GM19468 (cell line): ENCODE measurements at regions not wholly inside any gene's neighbourhood (a gene's known extent, or its start where the extent isn't known, plus 50 kb on each side); places are given as distances from the start of the nearest gene placed in this dataset.

Experiments used
- ATAC-seq: cut with Tn5 transposase; IDR thresholded peaks from one replicate; pipeline ENCODE4 v1.9.1; 2021; ENCODE audit warnings: mild to moderate bottlenecking, moderate library complexity, moderate number of reproducible peaks; ENCODE audit not compliant: unreplicated experiment; ENCODE audit errors: extremely low read depth

DNA sequence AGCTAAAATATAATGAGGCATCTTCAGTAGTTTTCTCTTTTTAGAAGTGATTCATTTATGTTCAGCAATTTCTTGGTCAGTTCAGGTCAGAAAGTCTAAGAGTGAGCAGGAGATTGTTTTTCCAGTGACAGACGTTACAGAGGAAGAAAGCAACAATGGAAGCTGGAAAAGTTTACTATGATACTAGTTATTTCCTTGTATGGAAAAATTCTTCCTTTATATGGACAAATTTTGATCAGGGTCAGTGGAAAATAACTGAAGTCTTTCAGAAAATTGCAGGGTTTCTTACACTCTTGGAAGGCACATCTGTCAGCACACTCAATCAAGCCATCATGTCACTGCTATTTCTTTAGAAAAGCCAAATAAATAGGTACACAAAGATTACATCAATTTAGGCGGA, 1120.7 kb downstream of the FAT4 start:
- ATAC-seq = no peak

DNA sequence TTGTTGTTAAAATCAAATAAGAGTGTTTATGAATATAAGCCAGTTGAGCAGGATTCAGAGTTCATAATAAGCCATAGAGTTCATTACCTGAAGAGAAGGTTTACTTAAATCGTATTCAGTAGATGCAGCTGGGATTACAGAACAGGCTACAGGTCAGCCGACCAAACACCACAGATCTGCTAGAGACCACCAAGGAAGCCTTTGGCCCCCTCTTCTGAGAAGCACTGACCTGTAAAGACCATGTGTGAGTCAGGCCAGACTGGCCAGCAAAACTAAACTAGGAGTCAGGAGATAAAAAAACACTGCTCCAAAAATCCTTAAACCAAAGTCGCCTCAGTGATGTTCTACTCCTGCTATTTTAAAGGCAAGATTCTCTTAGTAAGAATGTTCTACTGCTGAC, 1125.5 kb downstream of the FAT4 start:
- no peak for ATAC-seq

DNA sequence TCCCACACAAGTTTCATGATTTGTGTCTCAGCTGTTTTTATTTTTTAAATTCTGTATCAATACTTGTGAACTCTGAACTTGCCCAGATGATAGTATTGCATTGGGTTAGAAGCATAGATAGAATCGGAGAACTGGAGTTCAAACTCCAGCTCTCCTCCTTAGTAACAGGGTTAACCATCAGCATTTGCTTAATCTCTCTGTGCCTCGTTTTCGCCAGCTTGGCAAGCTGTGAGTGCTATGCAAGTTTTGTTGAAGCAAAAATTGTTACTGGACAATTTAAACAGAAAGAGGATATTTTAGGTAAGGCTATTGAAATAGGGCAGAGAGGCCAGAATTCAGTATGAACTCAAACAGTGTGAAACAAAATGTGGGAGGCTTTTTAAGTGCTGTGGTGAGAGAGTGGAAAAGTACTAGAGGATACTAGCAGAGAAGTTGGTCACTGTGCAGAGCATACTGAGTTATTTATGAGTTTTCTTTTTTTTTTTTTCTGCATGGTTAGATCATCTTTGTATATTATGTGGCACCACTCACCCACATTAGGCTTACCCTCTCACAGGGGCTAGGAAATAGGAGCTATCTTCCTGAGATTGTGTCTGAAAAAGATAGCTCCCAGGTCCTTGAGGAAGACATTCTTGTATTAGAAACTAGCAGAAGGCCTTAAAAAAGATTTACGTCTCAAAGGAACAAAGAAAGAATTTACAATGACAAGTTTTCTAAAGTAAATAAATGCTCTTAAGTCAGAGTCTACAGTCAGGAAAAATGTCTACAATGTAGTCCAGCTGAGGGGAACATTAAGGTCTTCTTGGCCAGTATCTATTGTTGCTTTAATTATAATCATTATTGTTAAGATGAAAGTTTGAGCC, 1126.6 kb downstream of the FAT4 start:
- no peak for ATAC-seq

DNA sequence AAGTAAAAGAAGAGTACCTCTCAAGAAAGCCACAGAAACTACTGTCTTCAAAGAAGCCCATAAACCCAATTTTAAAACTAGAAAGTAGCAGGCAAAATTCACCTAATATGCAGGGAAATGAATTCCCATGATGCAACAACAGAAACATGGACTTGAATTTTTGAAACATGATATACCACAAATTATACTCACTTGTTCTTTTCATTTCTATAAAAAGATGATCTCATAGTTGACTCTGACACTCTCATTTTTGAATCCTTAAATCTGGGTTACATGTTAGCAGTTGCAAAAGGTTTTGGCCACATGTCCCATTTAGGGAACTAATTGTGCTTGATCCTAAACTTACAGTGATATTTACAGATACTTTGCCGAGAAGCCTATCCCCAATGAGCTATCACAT, 1130.8 kb downstream of the FAT4 start:
- ATAC-seq = no peak

DNA sequence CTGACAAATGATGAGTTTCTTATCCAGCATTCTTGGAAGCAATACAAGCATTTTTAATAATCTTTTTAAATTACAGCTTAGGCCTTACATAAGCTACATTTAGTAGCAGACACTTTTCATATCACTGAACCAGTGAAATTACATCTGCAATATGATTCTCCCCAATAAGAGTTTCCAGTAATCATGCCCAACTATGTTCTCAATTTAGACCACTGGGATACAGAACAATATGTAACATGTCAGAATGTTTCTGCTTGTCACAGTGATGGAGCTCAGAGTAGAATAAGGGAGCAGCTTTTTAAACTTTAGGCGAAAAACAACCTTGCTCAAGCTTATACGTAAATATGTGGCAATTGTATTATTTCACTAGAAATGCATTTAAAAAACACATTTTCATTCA, 1132.2 kb downstream of the FAT4 start:
- no peak for ATAC-seq

DNA sequence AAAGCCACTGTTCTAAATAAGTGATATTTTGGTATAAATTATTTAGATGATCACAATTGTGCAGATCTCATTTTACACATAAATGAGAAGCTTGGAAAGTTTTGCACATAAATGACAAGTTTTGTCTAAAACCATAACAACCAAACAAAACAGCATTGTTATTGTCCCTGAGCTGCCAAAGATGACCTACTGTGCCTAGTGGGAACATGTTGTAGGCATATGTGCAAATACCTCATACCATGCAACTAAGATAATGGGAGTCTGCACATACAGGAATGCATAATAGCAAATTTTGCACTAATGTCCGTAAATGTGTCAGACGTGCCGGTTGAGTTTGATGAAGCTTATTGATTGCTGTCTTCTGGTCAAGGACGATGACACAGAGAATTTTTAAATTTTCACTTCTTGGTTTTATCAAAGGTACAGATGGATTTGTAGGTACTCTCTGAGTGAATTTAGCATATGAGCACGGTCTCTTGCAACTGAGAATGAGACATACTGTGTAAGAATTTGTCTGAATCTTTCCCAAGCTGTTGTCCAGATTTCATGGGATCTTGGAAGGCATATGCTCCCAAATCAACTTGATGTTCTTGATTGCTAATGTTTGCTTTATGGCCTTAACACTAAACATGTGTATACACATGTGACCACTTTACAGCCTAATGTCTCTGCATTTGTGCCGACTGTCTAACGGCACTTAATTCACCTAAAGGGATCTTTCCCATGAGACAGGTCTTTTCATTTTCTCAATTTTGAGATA, 1133.5 kb downstream of the FAT4 start:
- no peak for ATAC-seq

DNA sequence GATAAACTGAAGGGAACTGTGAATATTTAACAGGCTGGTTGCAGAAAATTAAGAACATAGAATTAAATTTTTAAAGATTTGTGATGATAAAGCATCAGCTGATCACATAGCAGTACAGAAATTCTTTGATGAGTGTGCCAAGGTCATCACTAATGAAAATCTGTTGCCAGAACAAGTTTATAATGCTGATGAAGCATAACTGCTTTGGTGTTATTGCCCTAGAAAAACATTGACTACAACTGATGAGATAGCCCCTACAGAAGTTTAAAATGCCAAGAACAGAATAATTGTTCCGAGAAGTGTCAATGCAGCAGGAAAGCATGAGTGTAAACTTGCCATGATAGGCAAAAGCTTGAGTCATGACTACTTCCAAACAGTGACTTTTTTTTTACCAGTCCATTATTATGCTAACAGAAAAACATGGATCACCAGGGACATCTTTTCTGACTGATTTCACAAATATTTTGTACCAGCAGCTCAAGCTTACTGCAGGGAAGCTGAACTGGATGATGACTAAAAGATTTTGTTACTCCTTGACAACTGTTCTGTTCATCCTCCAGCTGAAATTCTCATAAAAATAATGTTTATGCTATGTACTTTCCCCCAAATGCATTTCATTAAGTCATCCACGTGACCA, 1136.6 kb downstream of the FAT4 start:
- ATAC-seq = no peak

DNA sequence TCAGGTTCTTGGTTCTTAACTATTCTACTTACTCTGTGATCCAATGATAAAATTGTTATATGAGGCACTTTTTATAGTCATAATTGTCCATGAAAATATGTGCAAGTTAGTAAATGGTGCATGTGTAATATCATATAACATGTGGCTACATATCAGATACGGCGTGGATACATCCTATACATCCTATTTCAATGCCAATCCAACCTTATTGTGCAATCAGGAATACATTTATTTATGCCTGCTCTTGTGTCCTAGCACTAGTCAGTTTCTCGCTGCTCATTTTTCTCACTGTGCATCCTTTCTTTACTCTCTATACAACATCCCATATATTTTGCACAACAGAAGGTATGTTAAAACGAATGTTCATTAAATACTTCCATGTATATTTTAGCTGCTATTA, 1141.1 kb downstream of the FAT4 start:
- no peak for ATAC-seq

DNA sequence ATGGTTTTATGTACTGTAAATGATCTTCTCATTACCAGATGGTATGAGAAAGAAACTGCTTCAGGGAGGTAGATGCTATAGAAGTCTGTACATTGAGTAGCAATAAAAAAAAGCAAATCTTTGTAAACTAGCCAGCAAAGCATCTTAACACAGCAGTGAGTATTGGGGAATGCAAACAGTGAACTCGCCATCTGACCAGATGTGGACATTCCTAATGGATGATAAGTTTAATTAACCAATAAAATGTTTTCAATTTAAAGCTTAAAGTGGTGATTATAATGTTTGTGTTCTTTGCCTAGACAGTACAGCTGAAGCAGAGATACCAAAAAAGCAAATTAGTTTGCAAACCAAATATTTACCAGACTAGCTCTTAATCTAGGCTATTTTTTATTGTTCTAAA, 1144.2 kb downstream of the FAT4 start:
- no peak for ATAC-seq

DNA sequence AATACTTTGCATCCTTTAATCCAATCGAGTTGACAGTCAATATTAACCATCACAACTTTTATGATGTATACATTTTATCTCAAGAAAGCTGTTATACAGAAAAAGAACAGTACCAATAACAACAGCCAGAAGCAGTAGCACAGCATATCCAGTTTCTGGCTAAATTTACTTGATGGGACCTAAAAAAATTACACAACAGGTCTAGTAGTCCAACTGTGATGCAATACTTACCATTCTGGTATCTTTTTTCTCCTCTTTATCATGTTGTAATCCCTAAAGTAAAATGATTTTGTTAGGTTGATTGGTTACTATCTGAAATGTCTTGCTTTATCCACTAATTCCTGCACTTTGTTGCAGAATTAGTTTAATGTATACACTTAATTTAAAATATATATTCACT, 1150.6 kb downstream of the FAT4 start:
- no peak for ATAC-seq

DNA sequence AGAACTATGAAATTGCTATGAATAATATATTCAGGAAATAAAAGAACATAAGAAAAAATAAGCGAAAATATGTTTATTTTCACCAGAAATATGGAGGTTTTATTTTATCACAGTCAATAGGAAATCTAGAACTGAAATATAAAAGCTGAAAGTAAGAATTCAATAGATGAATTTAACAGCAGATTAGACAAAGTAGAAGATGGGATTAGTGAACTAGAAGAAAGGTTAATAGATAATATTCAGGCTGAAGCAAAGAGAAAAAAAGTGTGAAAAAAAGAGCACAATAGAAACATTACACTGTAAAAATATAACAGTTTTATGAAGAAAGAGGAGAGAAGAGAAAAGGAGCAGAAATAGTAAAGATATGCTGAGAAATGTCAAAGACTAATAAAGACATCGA, 1152.1 kb downstream of the FAT4 start:
- no peak for ATAC-seq

DNA sequence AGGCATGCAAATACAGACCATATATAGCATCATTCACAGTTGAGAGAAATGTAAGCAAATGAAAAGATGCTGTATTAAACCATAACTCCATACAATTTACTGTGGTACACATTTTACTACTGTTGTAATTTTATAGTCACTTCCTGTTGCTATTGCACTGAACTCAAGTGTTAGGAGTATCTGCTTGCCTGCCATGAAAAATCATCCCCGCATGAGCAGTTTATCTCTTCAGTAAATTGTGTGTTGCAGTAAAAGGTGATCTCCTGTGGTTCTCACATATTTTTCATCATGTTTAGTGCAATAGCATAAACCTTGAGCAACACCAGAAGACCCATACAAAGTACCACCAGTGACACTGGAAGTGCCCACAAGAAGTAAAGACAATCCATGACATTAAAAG, 1153.4 kb downstream of the FAT4 start:
- no peak for ATAC-seq

DNA sequence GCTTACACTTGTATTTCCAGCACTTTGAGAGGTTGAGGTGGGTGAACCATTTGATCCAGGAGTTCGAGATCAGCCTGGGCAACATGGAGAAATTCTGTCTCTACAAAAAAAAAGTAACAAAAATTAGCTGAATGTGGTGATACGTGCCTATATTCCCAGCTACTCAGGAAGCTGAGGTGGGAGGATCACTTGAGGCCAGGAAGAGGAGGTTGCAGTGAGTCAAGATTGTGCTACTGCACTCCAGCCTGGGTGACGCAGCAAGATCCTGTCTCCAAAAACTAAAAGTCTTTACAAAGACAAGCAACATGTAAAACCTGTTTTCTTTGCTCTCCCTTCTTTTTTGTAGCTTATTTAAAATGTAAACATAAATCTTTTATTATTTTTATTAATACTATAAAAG, 1156.1 kb downstream of the FAT4 start:
- no peak for ATAC-seq

DNA sequence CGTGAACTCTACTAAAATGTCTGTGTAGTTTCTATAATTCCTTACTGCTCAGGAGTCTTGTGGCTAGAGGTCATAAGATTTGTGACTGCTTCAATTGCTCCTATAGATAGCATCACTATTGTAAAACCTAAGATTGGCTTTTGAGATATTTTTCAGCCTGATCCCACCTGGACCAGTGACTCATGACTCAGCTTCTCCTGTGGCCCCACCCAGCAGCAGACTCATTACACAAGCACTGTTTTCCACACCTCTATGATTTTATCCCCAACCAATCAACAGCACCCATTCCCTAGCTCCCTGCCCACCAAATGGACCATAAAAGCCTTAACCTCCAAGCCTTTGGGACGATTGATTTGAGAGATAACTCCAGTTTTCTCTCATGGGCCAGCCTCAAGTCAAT, 1157.0 kb upstream of the INTU start:
- ATAC-seq = no peak

DNA sequence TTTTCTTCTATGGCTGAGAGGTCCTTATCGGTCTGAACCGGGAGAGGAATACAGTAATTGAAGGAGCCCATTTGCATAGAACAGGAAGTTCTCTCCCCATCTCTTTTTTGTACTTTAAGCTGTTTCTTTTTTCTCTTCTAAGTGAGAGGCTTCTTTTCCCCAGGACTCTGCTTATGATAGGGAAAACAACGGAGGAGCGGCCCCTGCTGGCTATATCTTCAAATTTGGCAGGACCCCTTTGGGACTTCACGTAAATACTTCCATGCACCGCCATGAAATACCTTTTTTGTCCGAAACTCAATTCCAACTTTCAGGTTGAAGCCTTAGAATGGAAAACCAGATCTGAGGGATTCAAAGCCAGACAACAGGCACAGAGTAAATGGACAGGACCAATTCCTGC, 1153.0 kb upstream of the INTU start:
- no peak for ATAC-seq

DNA sequence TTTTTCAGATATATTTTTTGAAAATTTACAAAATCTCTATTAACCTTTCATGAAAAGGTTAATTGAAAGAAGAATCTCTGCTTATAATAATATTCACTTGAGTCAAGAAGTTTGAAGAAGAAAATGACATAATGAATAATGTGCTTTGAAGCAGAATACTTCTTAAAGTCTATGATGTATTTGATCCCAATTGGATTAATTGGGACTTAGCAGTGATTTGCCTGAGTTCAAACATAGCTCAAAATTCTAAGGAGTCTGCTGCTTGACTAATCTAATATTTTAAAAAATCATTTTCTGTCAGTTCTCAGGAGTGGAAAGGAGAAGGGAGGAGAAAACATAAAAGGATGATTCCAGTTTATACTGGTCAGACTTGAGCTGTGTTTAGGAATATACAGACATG, 1150.4 kb upstream of the INTU start:
- ATAC-seq = no peak

DNA sequence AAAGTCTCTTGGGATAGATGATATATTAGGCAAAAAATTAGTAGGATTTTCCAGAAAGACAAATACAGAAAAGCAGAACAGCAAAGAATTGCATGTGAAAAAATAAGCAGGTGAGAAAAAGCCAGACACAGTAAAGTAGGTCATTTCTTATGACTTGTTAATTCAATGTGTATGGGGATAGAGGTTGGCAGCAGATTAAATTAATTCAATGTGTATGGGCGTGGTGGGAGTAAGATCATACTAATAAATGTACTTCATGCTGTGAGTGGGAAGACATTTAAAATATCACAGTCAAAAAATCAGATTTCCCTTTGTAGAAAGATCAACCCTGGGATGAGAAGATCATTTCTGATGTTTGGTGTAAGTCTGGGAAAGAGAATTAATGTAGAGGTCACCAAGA, 1146.4 kb upstream of the INTU start:
- no peak for ATAC-seq

DNA sequence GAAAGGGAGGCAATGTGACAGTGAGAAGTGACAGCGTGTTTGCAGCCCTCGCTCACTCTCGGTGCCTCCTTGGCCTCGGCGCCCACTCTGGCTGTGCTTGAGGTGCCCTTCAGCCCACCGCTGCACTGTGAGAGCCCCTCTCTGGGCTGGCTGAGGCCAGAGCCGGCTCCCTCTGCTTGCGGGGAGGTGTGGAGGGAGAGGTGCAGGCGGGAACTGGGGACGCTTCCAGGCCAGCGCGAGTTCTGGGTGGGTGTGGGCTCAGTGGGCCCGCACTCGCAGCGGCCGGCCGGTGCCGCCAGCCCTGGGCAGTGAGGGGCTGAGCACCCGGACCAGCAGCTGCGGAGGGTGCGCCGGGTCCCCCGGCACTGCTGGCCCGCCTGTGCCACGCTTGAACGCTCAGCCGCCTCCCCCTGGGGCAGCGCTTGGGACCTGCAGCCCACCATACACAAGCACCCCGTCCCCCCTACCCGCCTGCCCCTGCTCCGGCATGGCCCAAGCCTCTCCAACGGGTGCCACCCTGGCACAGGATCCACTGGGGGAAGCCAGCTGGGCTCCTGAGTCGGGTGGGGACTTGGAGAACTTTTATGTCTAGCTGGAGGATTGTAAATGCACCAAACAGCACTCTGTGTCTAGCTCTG, 1142.8 kb upstream of the INTU start:
- no peak for ATAC-seq

DNA sequence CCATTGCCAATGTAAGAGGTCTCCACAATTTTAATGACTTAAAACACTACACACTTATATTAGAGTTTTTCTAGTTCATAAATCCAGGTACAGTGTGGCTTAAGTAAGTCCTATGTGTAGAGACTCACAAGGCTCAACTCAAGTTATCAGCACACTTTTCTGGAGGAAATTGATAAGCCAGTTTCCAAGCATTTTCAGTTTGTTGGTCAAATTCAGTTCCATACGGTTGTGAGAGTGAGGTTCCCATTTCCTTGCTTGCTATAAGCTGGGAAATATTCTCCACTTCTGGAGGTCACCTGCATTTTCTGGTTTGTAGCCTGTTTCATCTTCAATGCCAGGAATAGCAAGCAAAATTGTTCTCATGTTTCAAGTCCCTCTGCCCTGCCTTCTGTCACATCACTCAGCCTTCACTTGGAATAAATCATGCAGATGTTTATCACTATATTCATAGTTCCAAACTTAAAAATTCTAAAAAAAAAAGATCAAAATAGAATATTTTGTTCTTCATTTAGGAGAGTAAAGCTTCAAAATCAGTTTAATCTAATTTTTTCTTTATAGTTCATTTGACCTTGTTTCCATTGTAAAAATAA, 1137.5 kb upstream of the INTU start:
- ATAC-seq = no peak

DNA sequence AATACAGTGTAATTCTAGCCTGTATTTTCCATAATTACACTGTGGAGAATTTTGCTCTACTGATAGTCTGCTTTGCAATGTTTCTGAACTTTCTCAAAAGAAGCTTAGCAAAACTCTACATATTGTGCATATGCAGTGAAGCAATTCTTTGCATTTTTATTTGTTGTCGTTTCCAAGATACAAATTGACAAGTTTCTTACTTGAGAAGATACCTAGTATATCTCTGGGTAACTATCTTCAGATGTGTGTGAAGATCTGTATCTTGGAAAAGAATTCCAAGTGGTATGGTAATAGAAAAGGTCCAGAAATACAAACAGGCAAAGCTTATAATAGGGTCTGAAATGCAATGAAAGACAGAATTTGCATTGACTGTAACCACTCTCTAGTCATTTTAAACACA, 1119.8 kb upstream of the INTU start:
- ATAC-seq = no peak
